CD4-positive, alpha-beta T cell treated with Interferon gamma for 1 hour (primary cell): ENCODE measurements at regions not wholly inside any gene's neighbourhood (a gene's known extent, or its start where the extent isn't known, plus 50 kb on each side); places are given as distances from the start of the nearest gene placed in this dataset.
"Not testable (repeated sequence)": the region's sequence is repeated elsewhere in the genome, so short reads cannot be mapped to it uniquely, and the experiment has no call there.

Source experiments
- DNase-seq: peaks from one replicate; pipeline ENCODE4 v3.0.0-alpha.2; 2020

DNA sequence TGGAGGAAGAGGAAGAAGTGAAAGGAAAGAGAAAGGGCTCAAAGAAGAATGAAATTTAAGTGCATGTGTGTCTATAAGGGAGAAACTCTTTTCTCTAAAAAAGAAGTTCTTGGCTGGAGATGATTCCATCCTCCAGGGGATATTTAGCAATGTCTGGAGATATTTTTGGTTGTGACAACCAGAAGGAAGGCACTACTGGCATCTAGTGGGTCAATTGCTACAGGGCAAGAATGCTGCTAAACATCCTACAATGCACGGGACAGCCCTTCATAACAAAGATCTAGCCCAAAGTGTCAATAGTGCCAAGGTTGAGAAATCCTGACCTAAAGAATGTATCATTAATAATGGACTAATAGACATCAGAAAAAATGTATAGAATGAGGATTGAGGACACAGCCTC, 57.4 kb upstream of the ST3GAL6 start:
- DNase-seq: no peak

DNA sequence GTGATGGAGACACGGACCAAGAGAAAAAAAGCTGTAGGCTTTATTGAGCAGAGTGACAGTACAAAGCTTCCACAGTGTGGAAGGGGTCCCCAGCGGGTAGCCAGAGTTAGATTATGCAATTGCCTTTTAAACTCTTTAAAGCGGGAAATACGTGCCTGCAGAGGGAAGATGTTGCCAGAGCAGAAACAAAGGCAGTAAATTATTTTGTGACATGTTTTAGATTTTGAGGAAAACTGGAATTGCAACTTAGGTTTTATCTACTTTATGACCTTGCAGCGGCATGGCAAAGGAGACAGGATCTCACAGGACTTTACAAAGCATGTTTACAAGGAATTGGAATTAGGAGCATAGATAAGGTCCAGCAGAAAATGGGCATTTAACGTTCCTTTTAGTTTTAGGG, 54.5 kb upstream of the ST3GAL6 start:
- not testable (repeated sequence) for DNase-seq

- DNase-seq: no peak
Measured at GRCh38 chr3:98709441-98709840, 53.7 kb upstream of the ST3GAL6 start.

GRCh38 chr3:98710067-98710659, 53.0 kb upstream of the ST3GAL6 start:
- DNase-seq: no peak

DNA sequence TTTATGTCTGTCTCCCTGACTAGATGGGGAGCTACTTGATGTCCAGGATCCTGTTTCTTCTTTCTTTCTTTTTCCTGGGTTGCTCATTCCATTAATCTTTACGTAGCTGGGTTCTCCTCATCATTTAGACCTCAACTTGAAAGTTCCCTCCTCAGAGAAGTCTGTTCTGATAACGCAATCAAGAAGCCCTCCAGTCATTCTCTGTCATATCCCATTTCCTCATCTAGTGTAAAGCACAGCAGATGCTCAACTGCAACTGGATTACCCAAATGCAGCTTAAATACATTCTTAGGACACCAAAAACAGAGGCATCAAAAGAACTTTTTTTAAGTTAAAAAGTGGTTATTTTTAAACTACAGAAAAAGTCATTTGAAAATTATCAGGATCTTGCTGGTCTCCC, 51.7 kb upstream of the ST3GAL6 start:
- DNase-seq: no peak

- DNase-seq: no peak
Measured at GRCh38 chr3:98712726-98713125, 50.4 kb upstream of the ST3GAL6 start.

DNA sequence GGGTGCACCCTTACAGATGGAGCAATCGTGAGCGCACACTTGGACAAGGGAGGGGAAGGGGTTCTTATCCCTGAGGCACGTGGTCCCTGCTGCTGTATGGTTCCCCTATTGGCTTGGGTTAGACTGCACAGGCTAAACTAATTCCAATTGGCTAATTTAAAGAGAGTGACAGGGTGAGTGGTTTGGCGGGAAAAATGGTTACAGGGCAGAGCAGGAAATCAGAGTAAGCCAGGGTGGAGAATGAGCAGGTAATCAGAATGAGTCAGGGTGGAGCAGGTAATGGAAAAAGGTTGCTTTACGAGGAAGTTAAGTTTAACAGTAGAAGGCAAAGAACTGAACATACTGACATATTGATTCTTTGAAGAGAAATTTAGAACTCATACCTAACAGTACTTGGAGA, 49.8 kb upstream of the ST3GAL6 start:
- DNase-seq: not testable (repeated sequence)
